GM10266 (cell line): ENCODE measurements at regions not wholly inside any gene's neighbourhood (a gene's known extent, or its start where the extent isn't known, plus 50 kb on each side); places are given as distances from the start of the nearest gene placed in this dataset.

Experiments
- DNase-seq: peaks from one replicate; pipeline ENCODE4 v3.0.0; 2012; ENCODE audit errors: extremely low spot score
- CTCF ChIP-seq: IDR thresholded peaks from 2 replicates; pipeline ENCODE4 v1.5.1; 2012; ENCODE audit warnings: mild to moderate bottlenecking, low read depth; ENCODE audit not compliant: control insufficient read depth, insufficient read depth; ENCODE audit errors: missing control alignments

DNA sequence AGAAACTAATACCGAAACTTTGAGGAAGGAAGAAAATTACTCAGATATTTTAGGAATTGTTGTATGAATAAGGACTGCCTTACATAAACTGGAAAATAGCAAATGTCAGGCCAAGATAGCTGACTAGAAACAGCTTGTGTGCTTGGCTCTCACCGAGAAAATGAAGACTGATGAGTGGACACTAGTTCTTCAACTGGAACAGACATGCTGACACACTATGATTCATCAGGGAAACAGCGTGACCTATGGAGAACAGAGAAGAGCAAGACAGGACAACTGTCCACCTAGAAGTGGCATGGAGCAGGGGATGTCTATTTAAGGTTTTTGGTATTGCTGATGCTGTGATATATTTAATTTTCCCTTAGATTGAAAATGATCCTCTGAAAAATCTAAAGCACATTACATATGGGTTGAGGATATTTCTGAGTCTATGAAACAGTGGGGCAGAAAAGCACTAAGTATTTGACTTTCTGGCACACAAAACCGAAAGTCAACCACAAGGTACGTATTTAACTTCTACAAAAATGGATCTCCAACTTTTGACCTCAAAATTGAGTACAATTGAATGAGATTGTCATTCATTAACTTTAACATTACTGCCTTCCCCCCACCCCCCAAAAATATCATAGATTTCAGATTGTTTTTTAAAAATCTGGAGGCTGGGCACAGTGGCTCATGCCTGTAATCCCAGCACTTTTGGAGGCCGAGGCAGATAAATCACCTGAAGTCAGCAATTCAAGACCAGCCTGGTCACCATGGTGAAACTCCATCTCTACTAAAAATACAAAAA, 863.2 kb downstream of the LRFN5 start:
- TF ChIP-seq CTCF = no peak
- no peak for DNase-seq

GRCh38 chr14:42460673-42461072, 854.0 kb downstream of the LRFN5 start:
- TF ChIP-seq CTCF = no peak
- no peak for DNase-seq

DNA sequence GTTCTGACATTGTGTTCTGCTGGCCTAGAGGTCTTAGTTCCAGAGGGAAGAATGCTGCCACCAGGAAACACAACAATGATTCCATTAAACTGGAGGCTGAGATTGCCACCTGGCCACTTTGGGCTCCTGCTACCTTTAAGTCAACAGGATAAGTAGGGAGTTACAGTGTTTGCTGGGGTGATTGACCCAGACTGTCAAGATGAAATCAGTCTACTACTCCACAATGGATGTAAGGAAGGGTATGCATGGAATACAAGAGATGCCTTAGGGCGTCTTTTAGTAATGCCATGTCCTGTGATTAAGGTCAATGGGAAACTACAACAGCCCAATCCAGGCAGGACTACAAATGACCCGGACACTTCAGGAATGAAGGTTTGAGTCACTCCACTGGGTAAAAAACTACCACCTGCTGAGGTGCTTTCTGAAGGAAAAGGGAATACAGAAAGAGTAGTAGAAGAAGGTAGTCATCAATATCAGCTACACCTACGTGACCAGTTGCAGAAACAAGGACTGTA, 852.6 kb downstream of the LRFN5 start:
- no peak for TF ChIP-seq CTCF

GRCh38 chr14:42441615-42442014, 834.9 kb downstream of the LRFN5 start:
- no peak for TF ChIP-seq CTCF
- DNase-seq = no peak

More for the DNA sequence above, 852.6 kb downstream of the LRFN5 start:
- no peak for DNase-seq

GRCh38 chr14:42437809-42438208, 831.1 kb downstream of the LRFN5 start:
- TF ChIP-seq CTCF = no peak
- no peak for DNase-seq

- TF ChIP-seq CTCF = no peak
- DNase-seq = no peak
Measured at GRCh38 chr14:42429401-42429800, 822.7 kb downstream of the LRFN5 start.

GRCh38 chr14:42428996-42429395, 822.3 kb downstream of the LRFN5 start:
- no peak for TF ChIP-seq CTCF

More at GRCh38 chr14:42428996-42429395, 822.3 kb downstream of the LRFN5 start:
- DNase-seq = peak; percentile 32
